ENCODE measurements at regions not wholly inside any gene's neighbourhood (a gene's known extent, or its start where the extent isn't known, plus 50 kb on each side); places are given as distances from the start of the nearest gene placed in this dataset.

DNA sequence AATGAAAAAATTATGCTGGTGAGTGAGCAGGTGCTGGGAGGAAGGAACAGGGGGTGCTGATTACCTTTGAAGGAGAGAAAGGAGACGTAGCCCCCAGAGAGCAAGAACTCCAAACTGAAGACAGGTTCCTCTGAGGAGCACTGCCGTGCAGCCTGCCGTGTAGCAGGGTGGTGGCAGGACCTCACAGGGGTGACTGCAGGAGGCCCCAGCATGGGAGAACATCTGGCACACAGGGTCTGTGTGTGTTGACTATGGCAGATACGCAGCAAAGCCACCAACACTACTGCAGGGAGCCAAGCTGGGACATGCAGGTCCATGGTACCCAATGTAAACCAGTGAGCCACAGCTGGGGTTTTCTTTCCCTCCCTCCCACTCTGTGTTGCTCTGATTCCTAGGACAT, 192.1 kb upstream of the PDE1C start:
- Histone ChIP-seq H4K20me1 (ENCODE audit: insufficient read depth, low read length) (no peaks in the 10 kb centered on the region), H3K9me2 (ENCODE audit: insufficient read depth, low read length) (no peaks in the 10 kb centered on the region), H3K79me2 (ENCODE audit: insufficient read depth, low read depth, low read length) (no peaks in the 10 kb centered on the region), H3K9me3 (ENCODE audit: low read length) (no peaks in the 10 kb centered on the region), H2AFZ (ENCODE audit: low read length) (no peak overlapping the region), H3K4me3 (ENCODE audit: low read depth, low read length, poor library complexity, severe bottlenecking) (no peak overlapping the region), H3K4me1 (ENCODE audit: insufficient read depth, low read length, poor library complexity, severe bottlenecking) (no peaks in the 10 kb centered on the region), H3K36me3 (ENCODE audit: insufficient read depth, low read length) (no peaks in the 10 kb centered on the region), H3K27ac (ENCODE audit: low read depth, low read length, poor library complexity, severe bottlenecking) (no peak overlapping the region), H3K4me2 (ENCODE audit: low read length) (no peak overlapping the region)
- ChIA-PET CTCF (ENCODE audit: unreplicated experiment) (no interaction called here), POLR2A (interaction anchor here (0.7 kb wide), 1 partner anchor 11 kb away, joined by 3 read pairs; no protein-coding TSS in a partner anchor)
- intact Hi-C loops (cut with micrococcal nuclease; ENCODE audit: unreplicated experiment), result no loop called here
- no TSS peak for BruUV-seq (replicated peaks)
- TF ChIP-seq, protein P1, sequence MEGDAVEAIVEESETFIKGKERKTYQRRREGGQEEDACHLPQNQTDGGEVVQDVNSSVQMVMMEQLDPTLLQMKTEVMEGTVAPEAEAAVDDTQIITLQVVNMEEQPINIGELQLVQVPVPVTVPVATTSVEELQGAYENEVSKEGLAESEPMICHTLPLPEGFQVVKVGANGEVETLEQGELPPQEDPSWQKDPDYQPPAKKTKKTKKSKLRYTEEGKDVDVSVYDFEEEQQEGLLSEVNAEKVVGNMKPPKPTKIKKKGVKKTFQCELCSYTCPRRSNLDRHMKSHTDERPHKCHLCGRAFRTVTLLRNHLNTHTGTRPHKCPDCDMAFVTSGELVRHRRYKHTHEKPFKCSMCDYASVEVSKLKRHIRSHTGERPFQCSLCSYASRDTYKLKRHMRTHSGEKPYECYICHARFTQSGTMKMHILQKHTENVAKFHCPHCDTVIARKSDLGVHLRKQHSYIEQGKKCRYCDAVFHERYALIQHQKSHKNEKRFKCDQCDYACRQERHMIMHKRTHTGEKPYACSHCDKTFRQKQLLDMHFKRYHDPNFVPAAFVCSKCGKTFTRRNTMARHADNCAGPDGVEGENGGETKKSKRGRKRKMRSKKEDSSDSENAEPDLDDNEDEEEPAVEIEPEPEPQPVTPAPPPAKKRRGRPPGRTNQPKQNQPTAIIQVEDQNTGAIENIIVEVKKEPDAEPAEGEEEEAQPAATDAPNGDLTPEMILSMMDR (conservative IDR thresholded peaks at IDR 0.05; ENCODE audit: low read length), result no peak
- TF ChIP-seq EZH2phosphoT487 (IDR thresholded peaks at IDR 0.05; ENCODE audit: borderline replicate concordance, low read depth, low read length), result no peak
- no peak for DNase-seq (ENCODE audit: low spot score)

- Histone ChIP-seq H3K9me2 (ENCODE audit: insufficient read depth, low read length) (no peaks in the 10 kb centered on the region), H3K4me2 (ENCODE audit: low read length) (no peak overlapping the region), H3K27ac (ENCODE audit: low read depth, low read length, poor library complexity, severe bottlenecking) (no peak overlapping the region), H2AFZ (ENCODE audit: low read length) (no peak overlapping the region; the same call in 1 of the 2 replicates), H4K20me1 (ENCODE audit: insufficient read depth, low read length) (no peaks in the 10 kb centered on the region), H3K4me3 (ENCODE audit: low read depth, low read length, poor library complexity, severe bottlenecking) (no peak overlapping the region), H3K9me3 (ENCODE audit: low read length) (no peaks in the 10 kb centered on the region), H3K36me3 (ENCODE audit: insufficient read depth, low read length) (no peaks in the 10 kb centered on the region), H3K4me1 (ENCODE audit: insufficient read depth, low read length, poor library complexity, severe bottlenecking) (no peaks in the 10 kb centered on the region), H3K79me2 (ENCODE audit: insufficient read depth, low read depth, low read length) (no peaks in the 10 kb centered on the region)
- TF ChIP-seq, protein P1 (conservative IDR thresholded peaks at IDR 0.05; ENCODE audit: low read length), result no peak
- no peak for TF ChIP-seq EZH2phosphoT487 (IDR thresholded peaks at IDR 0.05; ENCODE audit: borderline replicate concordance, low read depth, low read length)
- intact Hi-C loops (cut with micrococcal nuclease; ENCODE audit: unreplicated experiment), result no loop called here
- DNase-seq (ENCODE audit: low spot score), result no peak
- POLR2A ChIA-PET, result no interaction called here
- CTCF ChIA-PET (ENCODE audit: unreplicated experiment), result no interaction called here
- BruUV-seq (replicated peaks), result no TSS peak
Measured at GRCh38 chr7:32259931-32260596, 189.9 kb upstream of the PDE1C start.

GRCh38 chr7:32258265-32258664, 188.1 kb upstream of the PDE1C start:
- BruUV-seq (replicated peaks), result no TSS peak

More at GRCh38 chr7:32258265-32258664, 188.1 kb upstream of the PDE1C start:
- H3K79me2 ChIP-seq (ENCODE audit: insufficient read depth, low read depth, low read length), result no peaks in the 10 kb centered on the region
- POLR2A ChIA-PET, result no interaction called here
- no peak overlapping the region for H2AFZ ChIP-seq (ENCODE audit: low read length)
- H3K36me3 ChIP-seq (ENCODE audit: insufficient read depth, low read length), result no peaks in the 10 kb centered on the region
- CTCF ChIA-PET (ENCODE audit: unreplicated experiment), result no interaction called here
- intact Hi-C loops (cut with micrococcal nuclease; ENCODE audit: unreplicated experiment), result no loop called here
- TF ChIP-seq, protein P1 (conservative IDR thresholded peaks at IDR 0.05; ENCODE audit: low read length), result no peak
- TF ChIP-seq EZH2phosphoT487 (IDR thresholded peaks at IDR 0.05; ENCODE audit: borderline replicate concordance, low read depth, low read length), result no peak
- H3K9me3 ChIP-seq (ENCODE audit: low read length), result no peaks in the 10 kb centered on the region
- no peak overlapping the region for H3K4me2 ChIP-seq (ENCODE audit: low read length)
- H3K4me1 ChIP-seq (ENCODE audit: insufficient read depth, low read length, poor library complexity, severe bottlenecking), result no peaks in the 10 kb centered on the region
- no peaks in the 10 kb centered on the region for H3K9me2 ChIP-seq (ENCODE audit: insufficient read depth, low read length)
- H3K4me3 ChIP-seq (ENCODE audit: low read depth, low read length, poor library complexity, severe bottlenecking), result no peak overlapping the region
- H4K20me1 ChIP-seq (ENCODE audit: insufficient read depth, low read length), result no peaks in the 10 kb centered on the region
- DNase-seq (ENCODE audit: low spot score), result no peak
- H3K27ac ChIP-seq (ENCODE audit: low read depth, low read length, poor library complexity, severe bottlenecking), result no peak overlapping the region
